Activated effector memory CD4-positive, alpha-beta T cell treated with Interleukin-2 at 50 U/mL for 16 hours (primary cell): ENCODE measurements at regions not wholly inside any gene's neighbourhood (a gene's known extent, or its start where the extent isn't known, plus 50 kb on each side); places are given as distances from the start of the nearest gene placed in this dataset.

Source experiments
- DNase-seq: peaks from one replicate; pipeline ENCODE4 v3.0.0-alpha.2; 2020

- no peak for DNase-seq
Measured at GRCh38 chr13:21967871-21968270, 297.0 kb downstream of the FGF9 start.

DNA sequence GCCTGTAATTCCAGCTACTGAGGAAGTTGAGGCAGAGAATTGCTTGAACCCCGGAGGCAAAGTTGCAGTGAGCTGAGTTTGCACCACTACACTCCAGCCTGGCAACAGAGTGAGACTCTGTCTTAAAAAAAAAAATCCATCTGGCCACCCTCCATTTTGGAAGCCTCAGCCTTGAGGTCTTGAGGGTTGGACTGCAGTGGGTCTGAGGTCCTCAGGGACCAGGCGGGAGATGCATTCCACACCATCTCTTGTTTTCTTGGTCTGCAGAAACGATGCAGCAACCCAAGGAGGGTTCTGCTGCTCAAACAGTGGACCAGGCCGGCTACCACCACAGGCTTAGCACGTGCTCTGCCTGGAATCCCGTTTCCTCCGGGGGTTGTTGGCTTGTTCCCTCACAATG is 299.3 kb downstream of the FGF9 start:
- DNase-seq = no peak

- DNase-seq = no peak
Measured at GRCh38 chr13:21970918-21971317, 300.0 kb downstream of the FGF9 start.

DNA sequence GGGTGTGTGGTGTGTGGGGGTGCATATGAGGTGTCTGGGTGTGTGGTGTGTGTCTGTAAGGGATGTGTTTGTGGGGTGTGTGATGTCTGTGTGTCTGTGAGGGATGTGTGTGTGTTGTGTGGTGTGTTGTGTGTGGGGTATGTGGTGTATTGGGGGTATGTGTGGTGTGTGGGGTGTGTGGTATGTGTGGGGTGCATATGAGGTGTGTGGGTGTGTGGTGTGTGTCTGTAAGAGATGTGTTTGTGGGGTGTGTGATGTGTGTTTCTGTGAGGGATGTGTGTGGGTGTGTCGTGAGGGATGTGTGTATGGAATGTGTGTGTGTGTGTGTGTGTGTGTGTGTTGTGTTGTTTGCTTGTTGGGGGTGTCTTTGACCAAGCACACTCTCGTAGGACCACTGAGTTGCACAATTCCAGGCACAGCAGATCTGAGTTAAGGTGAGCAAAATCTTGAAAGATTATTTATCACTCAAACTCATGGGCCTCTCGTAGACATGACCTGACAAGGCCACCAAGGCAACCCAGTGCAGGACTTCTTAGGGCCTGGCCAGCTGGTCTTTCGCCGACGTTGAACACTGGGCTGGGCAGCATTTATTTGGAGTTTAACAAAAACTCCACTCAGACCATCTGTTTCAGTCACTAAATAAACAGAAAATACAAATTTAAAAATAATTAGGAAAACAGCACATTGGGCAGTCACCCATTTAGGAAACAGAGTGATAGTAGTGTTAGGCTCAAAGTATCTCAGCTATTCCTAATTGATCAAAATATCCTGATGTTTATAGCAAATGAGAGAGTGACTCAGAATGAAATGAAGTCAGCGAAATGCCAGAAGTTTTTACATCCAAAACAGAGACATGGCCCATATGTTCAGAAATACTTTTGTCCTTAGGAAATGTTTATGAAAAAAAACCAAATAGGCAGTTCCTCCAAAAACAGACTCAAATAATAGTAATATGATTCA is 301.1 kb downstream of the FGF9 start:
- no peak for DNase-seq

DNA sequence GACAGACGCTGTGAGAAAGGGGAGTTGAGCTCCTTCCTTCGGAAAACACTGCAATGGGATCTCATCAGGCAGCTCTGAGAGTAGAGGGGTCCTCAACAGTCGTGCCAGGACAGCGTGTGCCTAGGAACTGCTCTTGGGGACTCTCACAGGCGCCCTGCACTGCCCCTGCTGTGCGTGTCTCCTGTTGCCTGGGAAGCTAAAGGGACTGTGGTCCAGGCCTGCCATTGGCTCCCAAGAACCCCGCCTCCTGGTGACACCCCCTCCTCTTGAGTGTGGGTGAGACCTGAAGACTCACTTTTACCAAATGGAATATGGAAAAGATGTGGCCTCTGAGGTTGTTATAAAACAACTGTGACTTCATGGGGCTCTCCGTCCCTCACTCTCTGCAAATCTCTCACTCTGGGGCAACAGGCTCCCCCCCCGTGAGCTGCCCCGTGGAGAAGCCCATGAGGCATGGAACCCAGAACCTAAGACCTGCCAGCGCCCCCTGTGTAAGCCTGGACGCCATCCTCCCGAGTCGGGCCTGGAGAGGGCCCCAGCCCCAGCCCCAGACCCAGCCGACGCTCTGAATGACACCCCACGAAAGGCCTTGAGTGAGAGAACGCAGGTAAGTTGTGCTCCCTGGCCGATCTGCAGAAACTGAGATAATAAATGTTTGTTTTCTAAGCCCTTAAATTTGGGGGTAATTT is 302.7 kb downstream of the FGF9 start:
- no peak for DNase-seq

- DNase-seq = no peak
Measured at GRCh38 chr13:21974741-21975140, 303.9 kb downstream of the FGF9 start.

GRCh38 chr13:21976159-21976558 is 305.3 kb downstream of the FGF9 start:
- no peak for DNase-seq

DNA sequence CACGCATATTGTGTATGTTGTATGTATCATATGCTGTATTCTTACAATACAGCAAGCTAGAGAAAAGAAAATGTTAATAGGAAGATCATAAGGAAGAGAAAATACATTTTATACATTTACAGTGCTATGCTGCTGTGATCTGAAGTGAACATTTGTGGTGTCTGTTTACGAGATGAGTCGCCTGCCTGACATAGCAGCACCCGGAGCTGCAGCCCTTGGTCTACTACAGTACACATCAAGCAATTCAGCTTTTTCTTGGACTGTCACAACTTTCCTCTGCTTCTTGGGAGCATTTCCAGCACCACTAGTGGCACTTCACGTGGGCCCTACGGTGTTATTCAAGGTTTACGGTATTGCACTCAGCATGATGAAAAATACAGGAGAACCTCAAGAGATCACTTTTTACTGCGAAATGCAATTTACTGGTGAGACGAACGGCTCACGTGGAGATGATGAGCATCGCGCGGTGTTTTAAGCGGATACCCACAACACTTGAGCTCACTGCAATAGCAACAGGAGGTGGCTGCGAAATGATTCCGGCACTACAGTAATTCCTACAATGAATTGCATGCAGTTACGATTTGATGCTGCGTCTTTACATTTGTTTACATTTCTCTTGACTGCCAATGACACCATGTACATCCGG is 308.4 kb downstream of the FGF9 start:
- no peak for DNase-seq

DNA sequence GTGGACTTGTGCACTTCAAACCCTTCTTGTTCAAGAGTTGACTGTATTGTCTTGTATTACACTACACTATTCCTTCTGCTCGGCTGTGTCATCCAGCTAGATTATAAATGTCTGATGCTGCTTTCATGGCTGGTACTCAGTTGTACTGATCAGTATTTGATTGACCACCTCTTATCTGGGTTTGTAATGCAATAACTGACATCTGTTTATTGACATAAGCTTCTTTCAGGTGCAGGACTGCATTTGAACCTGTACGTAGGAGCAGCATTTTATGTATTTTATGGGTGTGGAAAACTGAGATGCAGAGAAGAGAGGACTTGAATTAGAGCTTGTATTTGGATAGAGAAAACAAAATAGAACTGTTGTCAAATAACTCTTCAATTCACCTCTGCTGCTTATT is 309.2 kb downstream of the FGF9 start:
- no peak for DNase-seq

DNA sequence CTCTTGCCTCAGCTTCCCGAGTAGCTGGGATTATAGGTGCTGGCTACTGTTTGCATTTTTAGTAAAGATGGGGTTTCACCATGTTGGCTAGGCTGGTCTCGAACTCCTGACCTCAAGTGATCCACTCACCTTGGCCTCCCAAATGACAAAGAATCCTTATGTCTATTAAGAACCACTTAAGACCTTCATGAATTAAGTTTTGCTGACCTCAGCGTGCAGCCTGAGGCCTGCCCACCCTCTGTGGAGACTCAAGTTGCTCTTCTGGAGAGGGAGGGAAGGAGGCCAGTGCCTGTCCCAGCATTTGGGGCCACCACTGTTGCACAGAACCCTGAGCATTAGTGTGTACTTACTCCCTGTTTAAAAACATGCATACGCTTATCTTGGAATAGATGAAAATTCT is 313.3 kb downstream of the FGF9 start:
- DNase-seq = no peak

- DNase-seq = no peak
Measured at GRCh38 chr13:21986602-21987001, 315.7 kb downstream of the FGF9 start.

DNA sequence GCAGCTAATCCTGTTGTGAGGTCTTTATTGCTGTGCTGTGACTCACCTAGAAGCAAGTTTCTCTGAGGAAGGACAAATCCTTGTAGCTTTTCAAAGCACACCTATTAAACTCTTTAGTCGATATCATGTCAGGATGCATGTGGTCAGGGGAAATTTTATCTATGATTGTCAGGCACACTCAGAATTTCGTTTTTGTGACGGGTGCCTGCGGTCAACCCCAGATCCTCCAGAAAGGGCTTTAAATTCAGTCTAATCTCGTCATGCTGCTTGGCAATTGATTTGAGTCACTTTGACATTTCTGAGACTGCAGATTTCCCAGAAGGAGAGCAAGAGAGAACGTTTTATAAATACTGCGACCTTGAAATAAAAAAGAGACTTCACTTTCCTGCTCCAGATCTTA is 316.9 kb downstream of the FGF9 start:
- no peak for DNase-seq

GRCh38 chr13:21988624-21989023 is 317.8 kb downstream of the FGF9 start:
- DNase-seq = no peak

GRCh38 chr13:21996049-21996448 is 325.2 kb downstream of the FGF9 start:
- DNase-seq = no peak

- DNase-seq = no peak
Measured at GRCh38 chr13:21997726-21998125, 326.9 kb downstream of the FGF9 start.

- DNase-seq = no peak
Measured at GRCh38 chr13:21998279-21998990, 327.6 kb downstream of the FGF9 start.

GRCh38 chr13:21999666-22000065 is 328.8 kb downstream of the FGF9 start:
- no peak for DNase-seq

DNA sequence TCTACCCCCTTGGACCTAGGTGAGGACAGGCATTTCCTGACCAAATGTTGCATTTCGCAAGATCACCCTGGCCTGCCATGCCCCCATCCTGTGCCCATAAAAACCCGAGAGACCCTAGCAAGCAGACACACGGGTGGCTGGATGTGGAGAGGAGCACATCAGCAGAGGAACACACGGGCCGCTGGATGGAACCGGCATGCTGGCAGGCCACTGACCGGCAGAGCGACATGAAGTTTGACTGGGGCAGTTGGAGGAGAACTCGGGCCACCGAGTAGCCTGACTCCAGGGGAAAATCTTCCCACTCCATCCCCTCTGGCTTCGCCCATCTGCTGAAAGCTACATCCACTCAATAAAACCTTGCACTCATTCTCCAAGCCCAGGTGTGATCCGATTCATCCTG is 329.3 kb downstream of the FGF9 start:
- no peak for DNase-seq

DNA sequence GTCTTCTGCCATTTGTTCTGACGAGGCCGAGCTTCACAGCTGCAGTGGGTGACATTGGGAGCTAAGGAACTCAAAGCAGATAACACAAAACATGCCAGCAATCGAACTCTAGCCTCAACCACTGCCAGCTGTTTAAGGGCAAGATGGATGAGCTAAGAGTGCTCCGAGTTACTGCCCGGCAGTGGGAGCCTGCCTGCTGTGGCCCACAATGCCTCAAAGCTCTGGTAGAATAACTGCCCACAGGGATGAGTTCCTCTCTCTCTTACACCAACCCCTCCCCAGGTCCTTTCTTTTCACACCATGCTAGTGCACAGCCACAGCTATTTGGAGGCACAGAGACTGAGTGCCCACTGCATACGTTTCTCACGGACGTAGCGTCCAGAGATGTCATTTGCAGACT is 330.5 kb downstream of the FGF9 start:
- no peak for DNase-seq

DNA sequence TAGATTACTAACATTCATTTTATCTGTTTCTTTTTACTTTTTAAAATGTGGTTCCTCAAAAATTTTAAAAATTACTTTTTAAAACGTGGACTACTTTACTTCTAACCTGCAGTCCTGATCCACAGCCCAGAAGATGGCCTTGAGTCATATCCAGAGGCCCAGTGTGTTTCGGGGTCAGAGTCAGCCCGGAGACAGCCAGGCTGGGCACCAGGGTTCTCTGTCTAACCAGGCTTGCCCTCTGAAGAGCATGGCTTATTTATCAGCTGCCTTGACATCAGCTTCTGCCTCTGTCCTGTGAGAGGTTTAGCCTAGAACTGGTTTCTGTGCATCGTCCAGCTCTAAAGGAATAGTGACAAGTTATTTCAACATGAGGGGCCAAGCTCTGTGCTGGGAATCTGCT is 332.0 kb downstream of the FGF9 start:
- DNase-seq = no peak

DNA sequence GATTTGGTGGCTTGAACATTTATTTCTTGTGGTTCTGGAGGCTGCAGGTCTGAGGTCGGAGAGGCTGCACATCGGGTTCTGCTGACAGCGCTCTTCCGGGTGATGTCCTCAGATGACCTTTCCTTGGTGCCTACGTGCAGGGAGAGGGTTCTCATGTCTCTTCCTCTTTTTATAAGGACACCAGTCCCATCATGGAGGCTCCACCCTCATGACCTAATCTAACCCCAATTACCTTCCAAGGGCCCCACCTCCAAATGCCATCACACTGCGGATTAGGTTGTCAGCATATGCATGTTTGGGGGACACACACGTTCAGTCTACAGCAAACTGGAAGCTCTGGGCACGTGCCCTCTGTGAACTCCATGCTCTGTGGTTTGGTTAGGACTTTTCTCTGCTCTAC is 338.6 kb downstream of the FGF9 start:
- no peak for DNase-seq

DNA sequence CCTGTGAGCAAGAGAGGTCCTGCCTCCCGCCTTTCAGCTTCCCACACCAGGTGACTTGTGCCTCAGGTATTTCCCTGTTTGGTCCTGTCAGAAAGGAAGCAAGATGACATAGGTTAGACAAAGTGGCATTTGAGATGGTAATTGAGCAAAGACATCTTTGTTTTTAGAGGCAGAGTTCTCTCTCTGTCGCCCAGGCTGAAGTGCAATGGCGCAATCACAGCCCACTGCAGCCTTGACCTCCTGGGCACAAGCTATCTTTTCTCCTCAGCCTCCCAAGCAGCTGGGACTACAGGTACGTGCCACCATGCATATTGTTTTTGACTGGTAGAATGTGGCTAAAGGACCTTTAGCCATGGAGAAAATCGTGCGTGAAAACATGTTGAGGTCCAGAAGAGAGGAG is 339.1 kb downstream of the FGF9 start:
- DNase-seq = no peak

GRCh38 chr13:22012686-22013085 is 341.8 kb downstream of the FGF9 start:
- DNase-seq = no peak
